Endothelial cell of umbilical vein (primary cell): ENCODE measurements at regions not wholly inside any gene's neighbourhood (a gene's known extent, or its start where the extent isn't known, plus 50 kb on each side); places are given as distances from the start of the nearest gene placed in this dataset.

Experiments used
- BruUV-seq: library from RNA; stranded (reverse); fragments of 400-500 nt; replicated peaks from 2 replicates; lab custom pipeline; 2021; lab: Mats Ljungman, UMichigan
- CTCF ChIA-PET: fragments of 300-600, 350-600 bp; sonication (Branson Sonifier 250); formaldehyde crosslinking; loops from one replicate; lab custom pipeline; 2021; ENCODE audit warnings: antibody characterized with exemption, inconsistent platforms; lab: Charles Lee
- POLR2A ChIA-PET: fragments of 300-600, 350-600 bp; sonication (Branson Sonifier 250); formaldehyde crosslinking; loops from one replicate; lab custom pipeline; 2021; ENCODE audit warnings: antibody characterized with exemption, inconsistent platforms; lab: Charles Lee
- DNase-seq: peaks from one replicate; pipeline ENCODE4 v3.0.0-alpha.2; 2011; ENCODE audit warnings: low read depth, low spot score
- FAIRE-seq: peaks from 2 replicates; lab custom pipeline; 2011; peaks lifted over from hg19 to GRCh38; lab: Jason Lieb, UNC
- H2AFZ ChIP-seq: 2 replicates; pipeline ENCODE4 v1.6.0; 2012; ENCODE audit warnings: low read depth, low read length, control low read depth, inconsistent platforms
- H3K27ac ChIP-seq: 2 replicates; pipeline ENCODE4 v1.5.1; 2011; ENCODE audit warnings: low read depth, mild to moderate bottlenecking, control low read depth, low read length, moderate library complexity; ENCODE audit not compliant: insufficient read depth
- H3K27me3 ChIP-seq, 2 experiments: 2 replicates each; pipeline versions ENCODE4 v1.6.0 to v1.6.1; 2011; ENCODE audit warnings: low read length in 2 of 2, mixed read lengths in 1 of 2; ENCODE audit not compliant: control insufficient read depth in 2 of 2, insufficient read depth in 2 of 2
- H3K36me3 ChIP-seq, 2 experiments: 2 replicates in 1 of 2; 3 replicates in 1 of 2; pipeline ENCODE4 v1.5.1; 2011; ENCODE audit warnings: low read length in 2 of 2, mild to moderate bottlenecking in 1 of 2, moderate library complexity in 1 of 2; ENCODE audit not compliant: control insufficient read depth in 2 of 2, insufficient read depth in 2 of 2; ENCODE audit errors: extremely low read depth in 1 of 2
- H3K4me1 ChIP-seq: 3 replicates; pipeline ENCODE4 v1.5.1; 2011; ENCODE audit warnings: mild to moderate bottlenecking, low read length; ENCODE audit not compliant: control insufficient read depth, insufficient read depth; ENCODE audit errors: extremely low read depth
- H3K4me2 ChIP-seq: 2 replicates; pipeline ENCODE4 v1.6.1; 2011; ENCODE audit warnings: low read length, control low read depth, mixed read lengths; ENCODE audit not compliant: insufficient read depth
- H3K4me3 ChIP-seq, 3 experiments: fragments of 200-600 bp in 1 of 3; sonication (generic), shearing (Covaris generic) in 1 of 3; replicated peaks in 1 of 3; 2 replicates each; pipeline ENCODE4 v1.5.1; 2011 to 2016; ENCODE audit warnings: control low read depth in 3 of 3, low read length in 3 of 3, mild to moderate bottlenecking in 2 of 3, inconsistent platforms in 1 of 3, low read depth in 1 of 3, moderate library complexity in 1 of 3; ENCODE audit not compliant: insufficient read depth in 1 of 3
- H3K79me2 ChIP-seq: 2 replicates; pipeline ENCODE4 v1.6.0; 2012; ENCODE audit warnings: low read length, inconsistent platforms; ENCODE audit not compliant: control insufficient read depth, insufficient read depth
- H3K9ac ChIP-seq: replicated peaks from 2 replicates; pipeline ENCODE3; 2011; ENCODE audit warnings: low read length, control low read depth; ENCODE audit not compliant: insufficient read depth; ENCODE audit errors: extremely low read depth
- H3K9me1 ChIP-seq: replicated peaks from 3 replicates; pipeline ENCODE4 v1.6.0; 2011; ENCODE audit warnings: mild to moderate bottlenecking, low read length; ENCODE audit not compliant: control insufficient read depth, insufficient read depth; ENCODE audit errors: extremely low read depth
- H3K9me3 ChIP-seq: replicated peaks from 2 replicates; pipeline ENCODE4 v1.5.1; 2012; ENCODE audit warnings: low read length, inconsistent platforms; ENCODE audit not compliant: control insufficient read depth, insufficient read depth
- H4K20me1 ChIP-seq: replicated peaks from 2 replicates; pipeline ENCODE3; 2011; ENCODE audit warnings: mild to moderate bottlenecking, low read length; ENCODE audit not compliant: control insufficient read depth, insufficient read depth; ENCODE audit errors: extremely low read depth
- CTCF ChIP-seq, 2 donors: IDR thresholded peaks; 1 replicate in 1 of 2; 2 replicates in 1 of 2; pipeline ENCODE4 v1.5.1; 2011; ENCODE audit warnings: low read length in 2 of 2, mild to moderate bottlenecking in 2 of 2, moderate library complexity in 2 of 2, control low read depth in 1 of 2, inconsistent platforms in 1 of 2, low read depth in 1 of 2; ENCODE audit not compliant: insufficient read depth in 1 of 2; ENCODE audit errors: extremely low read depth in 1 of 2
- EZH2 ChIP-seq: IDR thresholded peaks from 2 replicates; pipeline ENCODE4 v1.6.1; 2012; ENCODE audit warnings: borderline replicate concordance, low read depth, mild to moderate bottlenecking, moderate library complexity, low read length, inconsistent platforms; ENCODE audit not compliant: severe bottlenecking
- FOS ChIP-seq: IDR thresholded peaks from 2 replicates; pipeline ENCODE4 v1.6.1; 2011; ENCODE audit warnings: mild to moderate bottlenecking, low read length, moderate library complexity, borderline replicate concordance; ENCODE audit not compliant: insufficient read depth
- GATA2 ChIP-seq: IDR thresholded peaks from 2 replicates; pipeline ENCODE4 v1.7.0; 2011; ENCODE audit warnings: low read depth, mild to moderate bottlenecking, moderate library complexity, mixed read lengths, low read length; ENCODE audit not compliant: insufficient read length, insufficient read depth
- JUN ChIP-seq: IDR thresholded peaks from 2 replicates; pipeline ENCODE4 v1.6.1; 2011; ENCODE audit warnings: borderline replicate concordance, low read depth; ENCODE audit not compliant: insufficient read length, insufficient read depth
- MAX ChIP-seq: IDR thresholded peaks from 2 replicates; pipeline ENCODE4 v1.6.1; 2011; ENCODE audit not compliant: insufficient read depth, insufficient read length
- MYC ChIP-seq: IDR thresholded peaks from one replicate; pipeline ENCODE4 v1.6.1; 2011; ENCODE audit warnings: mild to moderate bottlenecking, low read depth, low read length
- POLR2A ChIP-seq: IDR thresholded peaks from 2 replicates; pipeline ENCODE4 v1.6.1; 2012; ENCODE audit warnings: low read depth, mild to moderate bottlenecking, control low read depth, low read length
- POLR2AphosphoS5 ChIP-seq: IDR thresholded peaks from 2 replicates; pipeline ENCODE4 v1.6.1; 2012; ENCODE audit warnings: low read depth, mild to moderate bottlenecking, control low read depth, low read length, moderate library complexity; ENCODE audit not compliant: insufficient read depth
- dilution Hi-C: fragments of 300-500 bp; cut with MboI; formaldehyde crosslinking; loops from one replicate; pipeline ENCODE4 v1.15.0; 2019; ENCODE audit warnings: low sequenced_read_pairs; ENCODE audit not compliant: extremely low pct_ligation_motif_present
- intact Hi-C: fragments of 100-400 bp; cut with micrococcal nuclease; formaldehyde crosslinking; loops from one replicate; pipeline ENCODE4 v1.10.0; 2022

GRCh38 chr6:147667082-147667481, 158.6 kb downstream of the SAMD5 start:
- POLR2A ChIA-PET, result no interaction called here
- Histone ChIP-seq H3K27ac (no peak overlapping the region), H3K9me1 (no peaks in the 10 kb centered on the region), H3K4me3 (no peak overlapping the region), H3K9ac (no peak overlapping the region), H3K79me2 (no peaks in the 10 kb centered on the region), H3K27me3 (no peaks in the 10 kb centered on the region), H4K20me1 (no peaks in the 10 kb centered on the region), H3K36me3 (no peaks in the 10 kb centered on the region), H2AFZ (no peak overlapping the region), H3K9me3 (no peaks in the 10 kb centered on the region), H3K4me2 (no peak overlapping the region), H3K4me1 (no peaks in the 10 kb centered on the region)
- BruUV-seq, result no TSS peak
- TF ChIP-seq MYC, result no peak
- TF ChIP-seq GATA2, result no peak
- TF ChIP-seq JUN, result no peak
- no peak for TF ChIP-seq FOS
- no peak for TF ChIP-seq CTCF (IDR thresholded peaks at IDR 0.05; ENCODE audit: extremely low read depth in 1 of 2, insufficient read depth in 1 of 2, low read depth in 1 of 2, low read length in 2 of 2)
- no peak for TF ChIP-seq MAX
- DNase-seq (no peak), FAIRE-seq (no peak)
- CTCF ChIA-PET, result no interaction called here
- intact Hi-C loops, result no loop called here
- dilution Hi-C loops, result no loop called here

GRCh38 chr6:147674099-147674498, 165.6 kb downstream of the SAMD5 start:
- dilution Hi-C loops (no loop called here), intact Hi-C loops (no loop called here)
- no peaks in the 10 kb centered on the region for H3K4me1 ChIP-seq
- no peaks in the 10 kb centered on the region for H3K9me1 ChIP-seq
- H3K36me3 ChIP-seq, result no peaks in the 10 kb centered on the region
- no peaks in the 10 kb centered on the region for H3K9me3 ChIP-seq
- H3K9ac ChIP-seq, result no peak overlapping the region
- H4K20me1 ChIP-seq, result no peaks in the 10 kb centered on the region
- no peak overlapping the region for H3K4me3 ChIP-seq
- DNase-seq, result no peak
- TF ChIP-seq EZH2, result no peak
- no peak for TF ChIP-seq CTCF (IDR thresholded peaks at IDR 0.05; ENCODE audit: extremely low read depth in 1 of 2, insufficient read depth in 1 of 2, low read depth in 1 of 2, low read length in 2 of 2)
- TF ChIP-seq MAX, result no peak
- no peak for TF ChIP-seq FOS
- TF ChIP-seq POLR2A, result no peak
- no peak for TF ChIP-seq MYC
- no peak for TF ChIP-seq POLR2AphosphoS5
- TF ChIP-seq GATA2, result no peak
- TF ChIP-seq JUN, result no peak
- no TSS peak for BruUV-seq
- ChIA-PET CTCF (no interaction called here), POLR2A (no interaction called here)
- no peak for FAIRE-seq
- no peaks in the 10 kb centered on the region for H3K79me2 ChIP-seq
- no peak overlapping the region for H3K4me2 ChIP-seq
- H2AFZ ChIP-seq, result no peak overlapping the region
- H3K27ac ChIP-seq, result no peak overlapping the region
- H3K27me3 ChIP-seq, result no peaks in the 10 kb centered on the region
